ENCODE measurements at regions not wholly inside any gene's neighbourhood (a gene's known extent, or its start where the extent isn't known, plus 50 kb on each side); places are given as distances from the start of the nearest gene placed in this dataset.
"Not testable (repeated sequence)": the region's sequence is repeated elsewhere in the genome, so short reads cannot be mapped to it uniquely, and the experiment has no call there.

DNA sequence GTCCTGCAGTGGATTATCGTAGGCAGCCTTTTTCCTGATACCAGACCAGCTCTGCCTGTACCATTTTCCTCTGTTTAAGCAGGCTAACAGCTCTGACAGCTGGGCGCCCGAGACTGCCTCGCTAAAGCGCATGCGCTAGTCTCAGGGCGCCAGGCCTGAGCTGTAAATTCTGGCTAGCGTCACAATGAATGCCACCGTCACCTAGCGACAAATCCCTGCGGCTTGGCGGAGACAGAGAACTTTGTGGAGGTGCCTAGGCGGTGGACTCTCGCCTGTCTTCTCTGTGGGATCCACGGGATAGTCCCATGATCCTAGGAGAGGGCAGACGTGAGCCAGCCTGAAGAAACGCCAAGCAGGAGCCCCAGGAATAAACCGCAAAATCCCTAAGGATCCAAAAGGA, 573.9 kb downstream of the KCNJ18 start:
- DNase-seq = no peak

DNA sequence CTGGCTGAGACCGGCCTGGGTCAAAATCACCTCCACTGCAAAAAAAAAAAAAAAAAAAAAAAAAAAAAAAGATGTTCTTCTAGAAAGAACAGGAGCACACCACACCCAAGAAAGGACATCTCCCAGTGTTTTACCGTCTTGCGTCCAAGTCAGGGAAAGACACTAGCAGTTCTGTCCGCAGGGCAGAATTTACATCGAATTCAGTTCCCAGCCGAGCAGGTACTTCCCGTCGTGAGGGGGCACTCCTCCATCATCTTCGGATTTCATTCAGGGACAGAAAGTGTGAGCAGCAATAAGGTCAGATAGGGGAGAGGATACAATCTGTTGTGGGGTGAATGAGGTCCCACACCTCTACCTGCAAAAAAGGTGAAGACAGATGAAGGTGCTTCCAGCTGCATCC, 574.7 kb downstream of the KCNJ18 start:
- DNase-seq = no peak

DNA sequence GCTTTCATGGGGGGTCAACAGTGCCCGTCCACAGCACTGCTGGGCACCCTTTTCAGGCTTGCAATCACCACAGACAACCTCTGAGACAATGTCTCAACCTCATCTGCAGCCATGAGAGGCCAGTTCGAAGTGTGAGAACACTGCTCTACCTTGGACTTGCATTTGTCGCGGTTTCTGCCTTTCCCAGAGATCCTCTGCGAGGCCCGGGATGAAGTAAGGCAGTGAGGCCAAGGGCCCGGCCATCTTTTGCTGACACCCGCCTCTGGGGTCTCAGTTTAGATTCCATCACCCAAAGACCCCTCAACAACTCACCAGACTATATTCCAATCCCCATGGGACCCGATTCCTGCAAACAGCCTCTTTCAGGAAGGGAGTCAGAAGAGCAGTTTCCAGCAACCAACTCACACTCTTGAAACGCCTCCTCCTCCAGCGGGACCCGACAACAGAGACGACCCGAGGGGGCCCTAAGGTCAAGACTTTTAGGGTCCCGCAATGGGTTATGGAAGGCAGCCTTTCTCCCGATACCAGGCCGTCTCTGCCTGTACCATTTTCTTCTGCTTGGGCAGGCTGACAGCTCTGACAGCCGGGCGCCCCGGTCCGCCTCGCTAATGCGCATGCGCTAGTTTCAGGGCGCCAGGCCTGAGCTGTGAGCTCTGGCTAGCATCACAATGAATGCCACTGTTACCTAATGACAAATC, 576.0 kb downstream of the KCNJ18 start:
- DNase-seq = no peak

DNA sequence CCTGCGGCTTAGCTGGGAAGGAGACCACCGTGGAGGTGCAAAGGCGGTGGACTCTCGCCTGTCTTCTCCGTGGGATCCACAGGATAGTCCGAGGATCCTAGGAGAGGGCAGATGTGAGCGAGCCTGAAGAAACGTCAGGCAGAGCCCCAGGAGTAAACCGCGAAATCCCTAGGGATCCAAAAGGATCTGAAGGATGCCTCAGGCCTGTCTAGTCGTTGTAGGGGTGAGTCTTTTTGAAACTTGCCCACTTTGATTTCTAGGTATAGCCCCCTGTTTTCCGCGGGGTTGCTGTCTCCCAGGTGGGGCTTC, 576.5 kb downstream of the KCNJ18 start:
- no peak for DNase-seq

DNA sequence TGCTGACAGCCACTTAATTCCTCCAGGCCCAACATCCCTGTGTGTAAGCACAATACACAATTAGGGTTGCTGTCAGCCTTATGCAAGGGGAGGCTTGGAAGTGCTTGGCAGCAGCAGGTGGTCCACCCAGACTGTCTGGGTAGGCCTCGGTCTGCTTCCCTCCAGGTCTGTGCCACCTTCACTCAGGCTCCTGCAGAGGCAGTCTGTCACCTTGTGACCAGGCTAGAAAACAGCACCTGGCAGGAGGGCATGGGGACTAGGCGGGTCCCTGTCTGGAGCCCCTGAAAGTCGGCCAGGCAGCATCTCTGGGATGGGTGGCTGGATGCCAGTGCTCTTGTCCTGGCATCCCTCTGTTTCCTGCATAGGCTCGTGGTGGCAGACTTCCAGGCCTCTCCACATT, 578.1 kb downstream of the KCNJ18 start:
- DNase-seq = no peak

DNA sequence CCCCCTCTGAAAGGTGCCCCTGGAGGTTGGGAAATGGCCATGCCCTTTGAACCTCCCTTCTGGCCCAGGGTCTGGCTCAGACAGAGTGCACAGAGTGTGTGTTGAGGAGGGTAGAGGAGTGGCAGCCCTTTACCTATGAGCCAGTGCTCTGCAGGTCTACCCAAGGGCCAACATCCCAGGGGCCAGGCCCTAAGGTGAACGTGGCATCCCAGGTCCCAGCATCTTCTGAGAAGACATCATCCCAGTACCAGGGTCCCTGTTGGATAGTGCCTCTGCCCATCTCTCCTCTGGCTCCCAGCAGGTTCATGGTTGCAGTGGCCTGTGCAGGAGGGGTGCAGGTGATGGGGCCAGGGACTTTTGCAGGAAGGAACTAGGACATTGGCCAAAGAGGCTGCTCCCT, 578.5 kb downstream of the KCNJ18 start:
- not testable (repeated sequence) for DNase-seq

DNA sequence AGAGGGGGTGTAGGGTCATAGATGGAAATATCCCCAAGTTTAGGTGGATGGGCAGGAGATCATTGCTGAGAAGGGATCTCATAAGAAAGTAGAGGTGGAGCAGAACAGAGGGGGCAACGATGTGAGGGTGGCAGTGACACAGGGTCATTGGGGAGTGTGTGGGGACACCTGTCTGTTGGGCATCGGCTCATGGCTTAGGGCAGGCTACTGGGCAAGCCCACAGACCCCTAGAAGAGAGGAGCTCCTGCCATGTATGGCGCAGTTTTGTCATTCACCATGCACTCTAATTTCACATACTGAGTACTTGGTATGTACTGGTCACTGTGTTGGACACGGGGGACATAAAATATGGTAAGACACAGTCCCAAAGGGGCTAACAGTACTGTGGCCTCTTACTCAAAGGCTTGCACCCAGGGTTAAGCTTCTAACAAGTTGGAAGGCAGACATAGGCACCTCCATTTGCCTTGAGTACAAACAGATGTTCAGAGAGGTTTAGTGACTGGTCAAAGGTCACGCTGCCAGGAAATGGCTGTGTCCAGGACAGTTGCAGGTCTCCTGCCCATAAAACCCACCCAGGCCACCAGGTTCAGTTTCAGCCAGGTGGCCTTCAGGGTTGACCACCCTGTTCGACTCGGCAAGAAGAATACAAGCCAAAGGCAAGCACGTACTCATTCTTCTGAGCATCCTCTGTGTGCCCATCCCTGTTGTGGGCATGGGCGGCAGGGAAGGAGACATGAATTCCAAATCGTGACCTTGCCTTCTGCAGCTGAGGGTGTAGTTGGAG, 580.2 kb downstream of the KCNJ18 start:
- DNase-seq = no peak

DNA sequence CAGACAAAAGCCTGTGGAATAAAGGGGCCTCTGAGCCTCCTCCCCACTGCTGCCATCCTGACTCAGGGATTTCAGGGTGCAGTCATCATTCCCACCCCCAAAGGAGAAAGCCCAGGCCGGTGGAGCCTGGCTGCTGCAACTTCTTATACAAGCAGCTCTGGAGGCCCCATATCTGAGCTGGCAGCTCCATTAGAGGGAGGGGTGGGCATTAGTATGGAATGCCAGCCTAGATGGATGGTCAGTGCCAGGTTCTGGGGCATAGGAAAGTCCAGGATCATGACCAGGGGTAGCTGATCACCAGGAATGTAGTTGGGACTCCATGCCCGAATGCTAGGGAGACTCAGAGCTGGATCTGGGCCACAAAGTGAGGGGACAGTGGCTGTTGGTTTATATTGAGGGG, 581.0 kb downstream of the KCNJ18 start:
- no peak for DNase-seq

DNA sequence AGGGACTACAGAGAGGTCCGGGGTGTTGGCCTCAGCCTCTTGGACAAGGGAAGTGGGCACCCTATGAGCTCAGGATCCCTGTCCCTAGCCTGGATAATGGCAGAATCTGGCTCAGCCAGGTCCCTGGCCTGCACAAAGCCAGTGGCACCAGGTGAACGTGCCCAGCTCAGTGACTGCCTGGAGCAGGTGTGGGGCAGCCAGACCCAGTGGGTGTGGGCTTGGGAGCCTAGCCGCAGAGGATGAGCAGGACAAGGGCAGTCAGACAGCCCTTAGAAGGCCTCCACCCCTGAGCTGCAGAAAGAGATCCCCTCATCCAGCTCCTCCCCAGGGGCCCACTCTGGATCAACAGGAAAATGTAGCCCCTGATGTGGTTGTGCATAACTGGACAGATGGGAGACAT, 585.3 kb downstream of the KCNJ18 start:
- DNase-seq = no peak

DNA sequence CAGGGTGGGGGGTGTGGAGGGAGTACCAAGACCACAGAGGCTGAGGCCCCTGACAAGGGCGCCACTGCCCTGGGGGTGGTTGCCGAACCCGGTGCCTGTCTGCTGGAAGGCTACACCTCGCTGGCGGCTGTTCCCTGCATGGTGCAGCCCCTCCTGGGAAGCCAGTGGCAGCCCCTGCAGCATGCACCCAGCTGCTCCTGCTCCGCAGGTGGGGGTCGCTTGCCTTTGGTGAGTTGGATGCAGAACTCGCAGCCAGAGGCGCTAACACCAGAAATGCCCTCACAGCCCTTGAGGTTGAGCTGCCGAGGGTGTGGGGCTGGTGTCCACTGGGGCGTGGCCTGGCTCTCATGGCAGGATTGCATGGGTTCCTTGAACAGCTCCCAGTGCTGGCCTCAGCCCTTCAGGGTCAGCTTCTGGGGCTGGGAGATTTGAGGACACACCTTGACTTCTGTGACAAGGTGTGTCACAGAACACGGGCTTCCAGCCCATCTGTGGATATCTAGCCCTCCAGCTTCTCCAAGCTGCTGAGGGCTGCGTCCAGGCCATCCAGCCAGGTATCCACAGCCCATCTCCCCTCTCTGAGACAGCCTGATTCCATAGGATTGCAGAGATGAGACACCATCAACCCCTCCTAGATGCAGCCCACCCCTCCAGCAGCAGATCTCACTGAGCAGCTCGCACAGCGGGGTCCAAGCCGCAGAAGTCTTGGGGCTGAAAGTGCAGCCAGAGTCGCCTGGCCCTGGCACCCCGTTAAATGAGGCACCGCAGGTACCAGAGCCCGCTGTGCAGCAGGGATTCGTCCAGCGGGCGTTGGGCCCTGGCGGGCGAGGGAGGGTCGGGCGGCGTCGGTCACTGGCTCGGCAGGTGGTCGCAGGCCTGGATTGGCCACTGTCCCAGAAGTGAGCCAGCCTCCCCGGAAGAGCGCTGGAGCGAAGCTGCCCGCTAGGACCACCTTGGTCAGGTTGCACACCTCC, 586.3 kb downstream of the KCNJ18 start:
- DNase-seq = no peak

DNA sequence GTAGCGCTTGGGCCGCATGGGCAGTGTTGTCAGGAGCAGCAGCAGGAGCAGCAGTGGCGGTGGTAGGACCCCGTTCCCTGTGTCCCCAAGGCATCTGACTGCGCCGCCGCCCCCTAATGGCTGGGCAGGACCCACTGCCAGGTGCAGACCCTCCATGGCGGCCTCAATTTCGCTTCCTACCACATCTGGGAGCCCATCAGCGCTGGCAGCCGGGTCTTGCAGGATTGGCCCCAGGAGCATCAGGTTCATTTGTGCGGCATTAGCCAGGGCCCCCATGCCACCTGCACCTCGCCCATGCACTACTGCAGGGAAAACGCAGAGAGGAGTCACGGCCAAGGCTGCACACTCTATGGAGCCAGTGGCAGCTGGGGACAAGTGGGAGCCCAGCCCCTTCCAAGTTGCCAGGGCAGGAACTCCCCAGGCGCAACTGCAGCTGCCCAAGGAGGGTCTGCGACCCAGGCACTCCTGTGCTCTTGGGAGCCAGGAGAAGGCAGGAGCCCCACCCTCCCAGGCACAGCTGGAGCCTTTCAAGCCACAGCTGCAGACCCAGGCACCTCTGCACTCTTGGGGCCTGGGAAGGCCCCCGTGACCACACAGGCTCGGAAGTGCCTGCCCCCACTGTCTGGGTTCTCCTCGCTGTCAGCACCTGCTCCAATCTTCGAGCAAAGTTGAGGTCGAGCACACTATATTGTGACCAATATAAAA, 594.2 kb downstream of the KCNJ18 start:
- no peak for DNase-seq

DNA sequence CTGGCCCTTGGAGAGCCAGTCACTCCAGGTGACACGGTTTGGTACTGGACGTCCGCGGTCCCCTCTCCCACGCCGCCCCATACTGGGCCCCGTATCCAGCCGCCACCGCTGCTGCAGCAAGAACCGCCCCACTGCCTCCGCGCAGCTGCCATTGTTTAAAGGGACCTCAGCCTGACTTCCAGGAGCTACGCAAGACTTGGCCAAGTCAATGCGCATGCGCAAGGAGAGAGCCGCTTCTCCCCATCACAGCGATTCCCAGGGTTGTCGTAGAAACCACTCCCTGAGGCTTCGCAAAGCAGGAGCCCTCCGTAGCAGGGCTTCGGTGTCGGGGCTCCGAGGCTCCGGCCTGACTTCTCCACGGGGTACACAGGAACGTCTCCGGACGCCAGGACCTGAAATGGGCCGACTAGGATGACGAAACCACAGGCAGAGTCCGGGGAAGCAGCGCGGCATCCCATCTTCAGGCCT, 606.2 kb downstream of the KCNJ18 start:
- not testable (repeated sequence) for DNase-seq

DNA sequence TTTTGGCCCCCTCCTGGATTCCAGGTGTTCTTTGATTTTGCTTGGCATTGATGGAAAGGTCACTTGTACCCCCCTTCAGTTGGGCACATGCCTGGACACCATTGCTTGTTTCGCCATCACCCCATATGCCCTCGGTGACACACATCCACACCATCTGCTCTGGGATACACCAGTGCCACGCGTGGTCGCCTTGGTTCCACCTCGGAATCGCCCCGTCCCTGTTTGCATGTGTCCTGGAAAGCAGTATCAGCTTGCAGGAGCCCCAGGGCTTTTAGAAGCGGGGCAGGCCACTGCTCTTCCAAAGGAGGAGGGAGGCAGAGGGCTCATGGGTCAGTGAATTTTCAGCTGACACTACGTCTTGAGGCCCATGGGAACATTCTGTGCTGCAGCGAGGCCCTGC, 607.9 kb downstream of the KCNJ18 start:
- no peak for DNase-seq

DNA sequence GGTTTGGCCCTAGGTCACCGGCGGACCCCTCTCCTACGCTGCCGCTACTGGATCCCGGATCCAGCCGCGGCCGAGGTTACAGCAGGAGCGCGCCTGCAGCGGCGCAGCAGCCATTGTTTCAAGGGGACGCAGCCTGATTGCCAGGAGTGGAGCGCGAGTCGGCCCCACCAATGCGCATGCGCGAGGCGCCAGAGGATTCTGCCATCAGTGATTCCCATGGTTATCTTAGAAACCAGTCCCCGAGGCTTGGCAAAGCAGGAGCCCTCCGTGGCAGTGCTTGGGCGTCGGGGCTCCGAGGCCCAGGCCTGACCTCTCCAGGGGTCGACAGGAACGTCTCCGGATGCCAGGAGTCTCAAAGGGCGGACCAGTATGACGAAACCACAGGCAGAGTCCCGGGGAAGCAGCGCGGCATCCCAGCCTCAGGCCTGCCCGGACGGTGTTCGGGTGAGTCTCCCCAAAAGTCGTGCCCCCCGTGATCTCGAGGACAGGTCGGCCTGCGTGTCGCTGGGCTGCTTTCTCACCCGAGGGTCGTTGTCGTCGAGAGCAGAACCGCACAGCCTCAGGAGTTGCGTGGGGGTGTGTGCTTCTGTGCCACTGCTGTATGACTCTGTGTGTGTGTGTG, 608.5 kb downstream of the KCNJ18 start:
- DNase-seq = no peak

DNA sequence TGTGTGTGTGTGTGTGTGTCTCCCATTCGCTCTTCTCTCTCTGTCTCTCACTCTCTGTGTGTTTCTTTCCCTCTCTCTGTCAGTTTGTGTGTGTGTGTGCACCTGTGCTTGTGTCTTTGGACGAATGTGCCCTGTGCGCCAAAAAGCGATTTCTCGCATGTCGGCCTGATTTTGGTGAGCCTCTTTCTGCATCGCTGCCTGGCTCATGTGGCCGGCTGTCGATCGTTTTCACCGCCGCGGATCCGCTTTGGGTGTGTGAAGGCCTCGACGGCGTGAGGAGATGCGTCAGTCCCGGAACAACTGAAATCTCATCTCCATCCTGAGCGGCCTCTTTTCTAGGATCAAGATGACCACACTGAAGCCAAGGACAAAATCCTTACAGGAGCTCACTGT, 609.0 kb downstream of the KCNJ18 start:
- DNase-seq = no peak

DNA sequence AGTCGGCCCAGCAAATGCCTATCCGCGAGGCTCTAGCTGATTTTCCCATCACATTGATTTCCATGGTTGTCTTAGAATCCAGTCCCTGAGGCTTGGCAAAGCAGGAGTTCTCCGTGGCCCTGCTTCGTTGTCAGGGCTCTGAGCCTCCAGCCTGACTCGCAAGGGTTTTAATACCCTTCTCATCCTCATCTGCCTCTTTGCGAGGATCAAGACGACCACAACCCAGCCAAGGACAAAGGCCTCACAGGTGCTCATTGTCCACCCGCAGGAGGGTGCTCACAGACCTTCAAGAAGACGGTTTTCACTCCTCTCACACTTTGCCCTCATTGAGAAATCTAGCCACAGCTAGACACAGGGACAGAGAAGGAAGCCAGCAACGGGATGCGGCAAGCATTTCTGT, 610.8 kb downstream of the KCNJ18 start:
- no peak for DNase-seq

DNA sequence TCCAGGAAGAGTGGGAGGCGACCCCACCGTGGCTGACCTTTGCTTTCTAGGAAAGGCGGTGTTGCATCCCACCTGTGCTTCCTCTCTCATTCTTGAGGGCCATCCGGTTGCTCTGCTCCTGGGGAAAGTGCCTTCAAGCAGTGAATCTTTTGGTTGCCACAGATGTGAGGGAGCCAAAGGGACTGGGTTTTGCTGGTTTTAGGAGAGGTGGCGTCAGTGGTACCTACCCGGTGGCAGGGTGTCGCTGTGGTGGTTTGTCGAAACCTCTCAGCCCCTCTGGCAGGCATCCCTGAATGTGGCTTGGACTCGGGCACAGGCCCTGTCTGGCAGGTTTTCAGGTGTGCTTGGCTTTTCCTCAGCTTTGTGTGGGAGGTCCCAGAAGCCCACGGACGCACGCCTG, 611.5 kb downstream of the KCNJ18 start:
- DNase-seq = no peak

DNA sequence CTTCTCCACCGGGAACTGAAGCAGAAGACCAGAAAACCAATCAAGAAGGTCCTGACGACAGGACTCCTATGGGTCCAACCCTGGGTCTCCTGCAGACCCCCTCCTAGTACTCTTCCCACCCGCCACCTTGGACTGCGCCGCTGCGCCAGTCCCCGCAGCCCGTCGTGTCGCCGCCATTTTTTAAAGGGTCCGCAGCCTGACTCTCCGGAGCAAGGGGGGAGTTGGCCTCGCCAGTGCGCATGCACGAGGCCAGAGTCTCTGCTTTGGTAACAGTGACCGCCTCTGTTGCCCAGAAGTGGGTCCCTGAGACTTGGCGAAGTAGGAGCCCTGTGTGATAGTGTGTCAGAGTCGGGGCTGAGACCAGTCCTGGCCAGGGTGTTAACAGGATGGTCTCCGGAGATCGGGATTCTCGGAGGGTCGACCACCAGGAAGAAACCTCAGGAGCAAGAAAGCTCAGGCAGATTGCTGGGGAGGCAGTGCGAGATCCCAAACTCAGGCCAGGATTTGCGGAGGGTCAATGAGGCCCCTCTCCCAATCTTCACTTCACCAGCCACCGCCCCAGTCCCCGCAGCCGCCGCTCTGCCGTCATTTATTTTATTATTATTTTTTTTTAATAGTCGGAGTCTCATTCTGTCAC, 612.5 kb downstream of the KCNJ18 start:
- no peak for DNase-seq

DNA sequence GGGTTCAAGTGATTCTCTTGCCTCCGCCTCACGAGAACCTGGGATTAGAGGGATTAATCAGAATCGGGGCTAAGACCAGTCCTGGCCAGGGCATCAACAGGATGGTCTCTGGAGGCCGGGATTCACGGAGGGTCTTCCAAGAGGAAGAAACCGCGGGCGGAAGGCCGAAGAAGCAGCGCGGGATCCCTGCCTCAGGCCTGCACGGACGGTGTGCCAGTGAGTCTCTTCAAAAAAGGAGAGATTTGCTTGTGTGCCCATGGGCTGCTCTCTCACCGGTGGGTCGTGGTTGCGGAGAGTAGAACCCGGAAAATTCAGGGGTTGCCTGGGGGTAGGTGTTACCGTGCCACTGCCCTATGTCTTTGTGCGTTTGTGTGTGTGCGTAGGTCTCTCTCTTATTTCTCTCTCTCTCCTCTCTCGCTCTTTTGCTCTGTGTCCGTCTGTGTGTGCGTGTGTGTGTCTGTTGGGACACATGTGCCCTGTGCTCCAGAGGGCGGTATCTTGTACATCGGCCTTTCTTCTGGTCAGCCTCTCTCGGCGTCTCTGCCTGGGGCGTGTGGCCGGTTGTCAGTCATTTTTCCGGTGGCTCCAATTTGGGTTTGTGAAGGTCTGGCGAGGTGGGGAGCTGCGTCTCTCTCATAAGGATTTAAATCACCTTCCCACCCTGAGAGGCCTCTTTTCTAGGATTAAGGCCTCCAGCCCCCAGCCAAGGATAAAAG, 613.2 kb downstream of the KCNJ18 start:
- no peak for DNase-seq

DNA sequence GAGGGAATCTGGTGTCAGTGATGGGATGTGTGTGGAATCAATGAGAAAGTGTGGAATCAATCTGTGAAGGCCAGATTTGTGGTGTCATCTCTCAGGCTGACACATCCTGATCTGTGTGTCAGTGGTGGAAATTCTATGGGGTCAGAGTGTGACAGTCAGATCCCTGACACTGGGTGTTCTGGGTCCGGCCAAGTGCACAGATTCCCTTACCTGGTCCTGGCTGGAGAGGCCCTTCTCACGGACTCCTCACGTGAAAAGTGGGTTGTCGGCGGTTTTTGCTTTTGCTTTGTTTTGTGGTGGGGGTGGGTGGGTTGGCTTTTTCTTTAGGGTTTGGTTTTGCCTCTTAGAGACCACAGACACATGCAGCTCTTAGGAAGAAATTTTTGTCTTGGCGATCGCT, 618.0 kb downstream of the KCNJ18 start:
- DNase-seq = not testable (repeated sequence)

Measured in activated CD4-positive, alpha-beta T cell treated with anti-CD3 and anti-CD28 coated beads, Interleukin-2, amount 50 U/mL, for 48 hours (primary cell).